ENCODE measurements at regions not wholly inside any gene's neighbourhood (a gene's known extent, or its start where the extent isn't known, plus 50 kb on each side); places are given as distances from the start of the nearest gene placed in this dataset.

GRCh38 chr11:45472716-45473317 is 186.7 kb upstream of the SYT13 start:
- DNase-seq = no peak

GRCh38 chr11:45471266-45471665 is 185.1 kb upstream of the SYT13 start:
- DNase-seq = no peak

GRCh38 chr11:45470794-45471167 is 184.6 kb upstream of the SYT13 start:
- DNase-seq = no peak

- DNase-seq = no peak
These were observed 184.1 kb upstream of the SYT13 start for GRCh38 chr11:45470151-45470793.

- no peak for DNase-seq
These were observed 182.2 kb upstream of the SYT13 start for GRCh38 chr11:45468267-45468856.

- DNase-seq = no peak
These were observed 177.4 kb upstream of the SYT13 start for GRCh38 chr11:45463541-45463940.

- no peak for DNase-seq
These were observed 175.4 kb upstream of the SYT13 start for GRCh38 chr11:45461514-45461913.

GRCh38 chr11:45459491-45459890 is 173.3 kb upstream of the SYT13 start:
- no peak for DNase-seq

GRCh38 chr11:45458269-45458668 is 172.1 kb upstream of the SYT13 start:
- DNase-seq = no peak

- DNase-seq = no peak
These were observed 171.5 kb upstream of the SYT13 start for GRCh38 chr11:45457649-45458048.

- DNase-seq = no peak
These were observed 170.5 kb upstream of the SYT13 start for GRCh38 chr11:45456686-45457085.

- DNase-seq = no peak
These were observed 169.4 kb upstream of the SYT13 start for GRCh38 chr11:45455536-45455935.

GRCh38 chr11:45454917-45455401 is 168.8 kb upstream of the SYT13 start:
- no peak for DNase-seq

GRCh38 chr11:45453721-45454120 is 167.6 kb upstream of the SYT13 start:
- DNase-seq = no peak

- no peak for DNase-seq
These were observed 165.8 kb upstream of the SYT13 start for GRCh38 chr11:45451766-45452440.

GRCh38 chr11:45450189-45450588 is 164.0 kb upstream of the SYT13 start:
- no peak for DNase-seq

GRCh38 chr11:45449036-45449601 is 163.0 kb upstream of the SYT13 start:
- DNase-seq = no peak

GRCh38 chr11:45448561-45448960 is 162.4 kb upstream of the SYT13 start:
- DNase-seq = no peak

- DNase-seq = no peak
These were observed 160.9 kb upstream of the SYT13 start for GRCh38 chr11:45446998-45447397.

- DNase-seq = no peak
These were observed 160.3 kb upstream of the SYT13 start for GRCh38 chr11:45446434-45446833.

- no peak for DNase-seq
These were observed 158.7 kb upstream of the SYT13 start for GRCh38 chr11:45444796-45445195.

- DNase-seq = no peak
These were observed 154.0 kb upstream of the SYT13 start for GRCh38 chr11:45440111-45440510.

- no peak for DNase-seq
These were observed 150.8 kb upstream of the SYT13 start for GRCh38 chr11:45436966-45437365.

GRCh38 chr11:45436118-45436517 is 150.0 kb upstream of the SYT13 start:
- no peak for DNase-seq

All from stimulated activated CD4-positive, alpha-beta T cell treated with anti-CD3 and anti-CD28 coated beads, Interleukin-12 subunit alpha, Interleukin-12 subunit beta, amount 100 ng/mL, for 4 hours (primary cell).